Activated CD8-positive, alpha-beta memory T cell treated with anti-CD3 and anti-CD28 coated beads for 4 hours (primary cell): ENCODE measurements at regions not wholly inside any gene's neighbourhood (a gene's known extent, or its start where the extent isn't known, plus 50 kb on each side); places are given as distances from the start of the nearest gene placed in this dataset.

ENCODE experiments used
- DNase-seq, 2 donors: peaks; one replicate each; pipeline ENCODE4 v3.0.0-alpha.2; 2020; ENCODE audit warnings: low read depth in 2 of 2

DNA sequence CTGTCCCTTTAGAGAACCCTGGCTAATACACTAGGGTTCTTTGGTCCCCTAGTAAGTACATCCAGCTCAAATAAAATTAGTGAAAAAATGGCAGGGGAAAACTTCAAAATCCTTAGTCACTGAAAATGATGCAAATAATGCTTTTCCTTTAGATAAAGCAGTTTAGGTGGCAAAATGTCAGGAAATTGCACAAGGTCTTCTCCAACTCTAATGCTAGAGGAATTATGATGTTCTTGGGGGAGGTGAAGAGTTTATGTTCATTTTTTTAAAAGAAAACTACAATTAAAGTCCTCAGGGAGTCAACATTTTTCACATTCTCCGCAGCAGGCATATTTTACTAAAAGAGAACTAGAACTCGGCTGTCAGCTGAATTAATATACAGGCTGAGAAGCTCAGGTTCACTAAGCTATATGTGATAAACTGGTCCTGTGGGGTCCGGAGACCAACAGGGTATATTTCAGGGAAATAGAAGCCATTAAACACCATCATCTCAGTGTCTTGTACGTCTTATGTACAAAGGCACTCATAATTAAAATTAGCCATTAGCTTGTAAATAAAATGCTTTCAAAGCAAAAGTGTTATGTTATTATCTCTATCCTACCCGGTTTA is 1164.7 kb upstream of the AUTS2 start:
- DNase-seq = no peak

DNA sequence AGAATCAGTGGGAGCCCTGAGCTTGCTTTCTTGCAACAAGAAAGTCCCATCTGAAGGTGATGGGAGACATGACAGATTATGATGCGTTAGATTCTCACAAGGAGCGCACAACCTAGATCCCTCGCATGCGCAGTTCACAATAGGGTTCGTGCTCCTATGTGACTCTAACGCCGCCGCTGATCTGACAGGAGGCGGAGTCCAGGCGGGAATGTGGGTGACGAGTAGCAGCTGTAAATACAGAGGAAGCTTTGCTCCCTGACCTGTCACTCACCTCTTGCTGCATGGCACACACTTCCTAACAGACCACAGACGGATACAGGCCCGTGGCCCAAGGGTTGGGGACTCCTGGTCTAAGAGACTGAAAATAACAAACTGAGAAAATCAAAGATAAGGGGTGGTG is 1163.4 kb upstream of the AUTS2 start:
- DNase-seq = no peak

DNA sequence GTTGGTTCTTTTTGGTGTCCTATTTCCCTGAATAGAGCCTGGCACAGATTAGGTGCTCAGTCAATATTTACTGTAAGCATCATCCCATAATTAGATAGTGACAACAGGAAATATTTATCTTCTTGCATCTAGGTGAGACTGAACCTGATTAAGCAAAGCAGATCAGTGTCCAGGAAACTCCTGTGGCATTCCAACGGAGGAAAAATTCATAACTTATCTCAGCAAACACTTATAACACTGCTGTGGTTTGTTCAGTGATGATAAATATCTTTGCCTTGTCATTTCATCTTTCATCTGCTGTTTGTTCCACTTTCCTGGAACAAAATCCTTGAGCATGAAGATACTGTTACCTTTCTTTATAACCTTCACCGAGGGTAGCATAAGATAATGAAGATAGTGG is 1160.3 kb upstream of the AUTS2 start:
- DNase-seq = no peak

DNA sequence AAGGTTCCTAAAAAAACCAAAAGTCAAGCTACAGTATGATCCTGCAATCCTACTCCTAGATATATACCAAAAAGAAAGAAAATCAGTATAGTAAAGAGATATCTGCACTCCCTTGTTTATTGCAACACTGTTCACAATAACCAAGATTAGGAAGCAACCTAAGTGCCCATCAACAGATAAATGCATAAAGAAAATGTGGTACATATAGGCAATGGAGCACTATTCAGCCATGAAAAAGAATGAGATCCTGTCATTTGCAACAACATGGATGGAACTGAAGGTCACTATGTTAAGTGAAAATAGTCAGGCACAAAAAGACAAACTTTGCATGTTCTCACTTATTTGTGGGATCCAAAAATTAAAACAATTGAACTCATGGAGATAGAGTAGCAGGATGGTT is 1159.5 kb upstream of the AUTS2 start:
- DNase-seq = no peak

DNA sequence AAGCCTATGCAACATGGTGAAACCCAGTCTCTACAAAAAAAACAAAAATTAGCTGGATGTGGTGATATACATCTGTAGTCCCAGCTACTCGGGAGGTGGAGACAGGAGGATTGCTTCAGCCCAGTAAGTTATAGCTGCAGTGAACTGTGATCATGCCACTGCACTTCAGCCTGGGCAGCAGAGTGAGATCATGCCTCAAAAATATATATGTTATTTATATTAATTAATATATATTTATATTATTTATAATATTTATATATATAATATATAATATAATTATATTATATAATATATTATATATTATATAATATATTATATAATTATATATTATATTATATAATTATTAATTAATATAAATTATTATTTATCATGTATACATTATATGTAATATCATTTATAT is 1158.4 kb upstream of the AUTS2 start:
- no peak for DNase-seq

DNA sequence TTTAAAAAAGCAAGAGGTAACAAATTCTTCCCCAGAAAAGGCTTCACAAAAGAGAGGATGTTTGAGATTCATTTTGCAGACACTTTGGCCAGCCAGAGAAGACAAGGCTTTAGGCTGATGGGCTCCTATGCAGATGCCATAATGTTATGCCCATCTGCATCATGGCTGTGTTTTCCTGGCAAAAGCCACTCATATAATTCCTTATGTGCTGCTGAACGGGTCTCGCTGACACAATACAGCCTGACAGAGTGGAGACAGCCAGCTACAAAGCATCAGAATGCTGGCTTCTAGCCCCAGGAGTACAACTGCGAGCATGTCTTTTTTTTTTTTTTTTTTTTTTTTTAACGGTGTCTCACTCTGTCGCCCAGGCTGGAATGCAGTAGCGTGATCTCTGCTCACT is 1157.4 kb upstream of the AUTS2 start:
- no peak for DNase-seq

DNA sequence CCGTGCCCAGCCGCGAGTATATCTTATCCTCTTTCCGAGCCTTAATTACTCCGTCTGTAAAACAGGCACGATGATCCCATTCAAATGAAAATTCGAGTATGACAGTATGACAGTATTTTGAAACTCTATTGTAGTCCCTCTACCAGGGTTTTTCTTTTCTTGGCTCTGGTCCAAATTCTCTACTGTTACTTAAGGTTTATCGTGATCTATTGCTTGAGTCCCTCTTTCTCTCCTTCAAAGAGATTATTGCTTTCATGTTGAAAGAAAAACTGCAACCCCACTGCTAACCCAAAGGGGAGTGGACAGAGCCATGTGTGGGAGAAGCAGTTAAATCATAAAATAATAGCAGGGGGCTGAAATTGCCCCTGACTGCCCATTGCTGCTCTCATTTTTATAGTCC is 1156.6 kb upstream of the AUTS2 start:
- no peak for DNase-seq

DNA sequence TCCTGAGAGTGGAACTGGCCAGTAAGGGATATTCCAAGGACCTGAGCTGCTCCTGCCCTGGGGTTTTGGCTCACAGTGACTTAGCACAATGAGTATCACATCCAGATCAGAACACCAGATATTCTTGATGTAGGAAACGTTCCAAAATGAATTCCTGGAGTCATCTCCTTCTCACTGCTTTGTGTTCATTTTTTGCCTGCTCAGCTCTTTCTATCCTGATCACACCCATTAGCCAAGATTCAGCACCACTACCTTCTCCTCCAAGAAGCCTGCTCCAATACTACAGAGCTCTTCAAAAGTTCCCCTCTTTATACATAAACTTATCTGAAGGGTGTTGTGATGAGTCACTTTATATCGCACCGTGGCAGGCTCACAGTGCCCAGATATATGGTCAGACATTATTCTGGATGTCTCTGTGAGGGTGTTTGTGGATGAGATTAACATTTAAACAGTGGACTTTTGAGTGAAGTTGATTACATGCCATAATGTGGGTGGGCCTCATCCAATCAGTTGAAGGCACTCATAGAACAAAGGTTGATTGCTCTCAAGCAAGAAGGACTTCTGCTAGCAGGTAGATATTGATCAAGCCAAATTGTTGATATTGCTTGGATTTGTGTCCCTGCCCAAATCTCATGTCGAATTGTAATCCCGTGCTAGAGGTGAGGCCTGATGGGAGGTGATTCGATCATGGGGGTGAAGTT is 1155.2 kb upstream of the AUTS2 start:
- no peak for DNase-seq

DNA sequence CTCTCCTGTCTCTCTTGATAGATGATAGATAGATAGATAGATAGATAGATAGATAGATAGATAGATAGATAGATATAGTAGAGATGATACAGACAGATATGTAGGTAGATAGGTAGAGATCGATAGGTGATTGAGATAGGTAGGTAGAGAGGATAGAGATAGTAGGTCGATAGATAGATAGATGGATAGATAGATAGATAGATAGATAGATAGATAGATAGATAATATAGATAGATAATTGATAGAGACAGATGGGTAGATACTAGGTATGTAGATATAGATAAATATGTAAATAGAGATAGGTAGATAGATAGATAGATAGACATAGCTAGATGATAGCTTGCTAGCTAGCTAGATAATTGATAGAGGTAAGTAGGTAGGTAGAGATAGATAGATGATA is 1154.2 kb upstream of the AUTS2 start:
- no peak for DNase-seq

DNA sequence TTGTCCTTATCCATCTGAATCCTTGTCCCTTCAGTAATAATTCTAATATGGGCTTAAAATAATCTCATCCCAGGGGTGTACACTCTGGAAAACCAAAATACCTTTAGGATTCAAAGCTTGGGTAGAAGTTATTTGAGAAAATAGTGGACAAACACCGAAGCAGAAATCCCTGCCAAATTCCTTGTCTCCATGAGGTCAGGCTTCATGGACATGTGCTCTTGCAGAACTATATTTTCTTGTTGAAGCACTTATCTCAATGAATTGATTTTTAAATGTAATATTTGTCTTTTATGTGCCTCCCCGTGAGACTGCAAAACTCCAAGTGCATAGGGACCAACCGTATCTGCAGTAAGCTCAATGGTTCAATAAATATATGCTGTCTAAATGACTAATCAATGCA is 1153.3 kb upstream of the AUTS2 start:
- DNase-seq = no peak

DNA sequence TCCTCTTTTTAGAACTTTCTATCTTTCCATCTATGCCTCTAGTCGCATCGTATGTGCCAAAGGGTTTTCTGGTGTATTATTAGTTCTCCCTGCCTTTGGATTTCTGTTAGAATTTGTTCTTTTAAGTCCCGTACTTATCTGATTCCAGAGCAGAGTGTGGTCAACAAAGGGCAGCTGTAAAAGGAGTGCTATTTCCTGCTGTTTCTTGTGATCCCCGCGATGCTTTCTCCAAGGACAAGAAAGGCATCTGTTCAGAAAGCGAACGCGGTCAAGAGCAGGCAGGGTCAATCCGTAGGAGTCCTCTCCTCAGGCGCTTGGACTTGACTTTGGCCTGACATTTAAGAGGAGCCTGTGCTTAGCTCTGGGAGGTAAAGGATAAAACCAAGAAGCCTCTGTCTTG is 1152.1 kb upstream of the AUTS2 start:
- no peak for DNase-seq

DNA sequence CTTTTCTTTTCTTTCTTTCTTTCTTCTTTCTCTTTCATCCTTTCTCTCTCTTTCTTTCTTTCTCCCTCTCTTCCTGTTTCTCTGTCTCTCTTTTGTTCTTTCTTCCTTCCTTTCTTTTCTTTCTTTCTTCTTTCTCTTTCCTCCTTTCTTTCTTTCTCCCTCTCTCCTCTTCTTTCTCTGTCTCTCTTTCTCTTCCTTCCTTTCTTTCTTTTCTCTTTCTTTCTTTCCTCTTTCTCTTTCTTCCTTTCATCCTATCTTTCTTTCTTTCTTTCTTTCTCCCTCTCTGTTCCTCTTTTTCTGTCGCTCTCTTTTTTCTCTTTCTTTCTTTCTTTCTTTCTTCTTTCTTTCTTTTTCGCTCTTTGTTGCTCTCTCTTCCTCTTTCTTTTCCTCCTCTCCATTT is 1149.2 kb upstream of the AUTS2 start:
- no peak for DNase-seq

DNA sequence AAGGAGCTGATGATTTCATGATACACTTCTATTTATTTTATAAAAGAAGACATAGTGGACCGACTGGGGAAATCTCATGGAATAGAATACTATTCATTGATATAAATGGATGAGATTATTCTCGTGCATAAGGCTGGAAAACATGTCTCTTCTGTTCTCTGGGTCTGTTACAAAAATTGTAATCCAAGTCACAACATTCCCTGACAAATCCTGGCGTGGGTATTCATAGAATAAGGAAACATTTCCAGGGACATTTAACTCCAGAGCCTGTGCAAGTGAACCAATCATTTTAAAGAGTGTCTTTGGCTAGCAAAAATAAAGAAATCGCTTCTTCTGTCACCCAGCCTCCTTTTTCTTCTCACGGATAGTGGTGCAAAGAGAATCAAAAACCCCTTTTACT is 1148.5 kb upstream of the AUTS2 start:
- no peak for DNase-seq

DNA sequence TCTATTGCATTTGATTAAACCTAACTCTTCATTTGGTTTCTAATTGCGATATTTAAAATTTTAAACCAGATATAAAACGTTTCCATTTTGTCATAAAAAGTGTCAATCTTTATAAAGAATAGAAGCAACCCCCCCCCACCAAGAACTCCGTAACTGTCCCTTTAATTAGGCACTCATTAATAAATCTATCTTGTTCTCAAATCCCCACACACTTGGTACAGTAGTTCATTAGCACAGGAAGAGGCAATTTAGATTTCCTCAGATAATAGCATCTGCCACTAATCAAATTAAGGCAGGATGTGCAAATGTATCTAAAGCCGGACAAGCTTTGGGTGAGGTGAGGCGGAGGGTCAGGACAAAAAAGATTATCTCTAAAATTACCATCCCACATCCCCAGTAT is 1143.3 kb upstream of the AUTS2 start:
- no peak for DNase-seq

DNA sequence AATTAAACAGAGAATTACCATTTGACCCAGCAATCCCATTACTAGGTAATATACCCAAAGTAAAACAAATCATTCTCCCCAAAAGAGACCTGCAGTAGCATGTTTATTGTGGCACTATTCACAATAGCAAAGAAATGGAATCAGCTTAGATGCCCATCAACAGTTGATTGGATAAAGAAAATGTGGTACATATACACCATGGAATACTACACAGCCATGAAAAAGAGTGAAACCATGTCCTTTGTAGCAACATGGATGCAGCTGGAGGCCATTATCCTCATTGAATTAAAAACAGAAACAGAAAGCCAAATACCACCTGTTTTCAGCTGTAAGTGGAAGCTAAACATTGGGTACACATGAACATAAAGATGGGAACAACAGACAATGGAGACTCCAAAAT is 1141.8 kb upstream of the AUTS2 start:
- no peak for DNase-seq

DNA sequence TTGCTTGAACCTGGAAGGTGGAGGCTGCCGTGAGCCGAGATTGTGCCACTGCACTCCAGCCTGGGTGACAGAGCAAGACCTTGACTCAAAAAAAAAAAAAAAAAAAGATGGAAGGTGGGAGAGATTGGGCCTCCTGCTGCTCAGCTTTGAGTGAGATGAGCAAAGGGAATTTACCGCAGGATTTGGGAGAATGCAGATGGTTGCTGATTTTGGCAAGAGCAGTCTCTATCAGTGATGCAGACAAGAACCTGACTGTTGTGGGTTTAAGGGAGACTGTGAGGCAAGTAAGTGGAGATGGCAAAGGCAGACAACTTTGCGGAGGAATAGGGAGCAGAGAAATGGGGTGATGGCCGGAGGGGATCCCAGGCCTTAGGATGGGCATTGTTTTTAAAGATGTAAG is 1140.8 kb upstream of the AUTS2 start:
- no peak for DNase-seq

DNA sequence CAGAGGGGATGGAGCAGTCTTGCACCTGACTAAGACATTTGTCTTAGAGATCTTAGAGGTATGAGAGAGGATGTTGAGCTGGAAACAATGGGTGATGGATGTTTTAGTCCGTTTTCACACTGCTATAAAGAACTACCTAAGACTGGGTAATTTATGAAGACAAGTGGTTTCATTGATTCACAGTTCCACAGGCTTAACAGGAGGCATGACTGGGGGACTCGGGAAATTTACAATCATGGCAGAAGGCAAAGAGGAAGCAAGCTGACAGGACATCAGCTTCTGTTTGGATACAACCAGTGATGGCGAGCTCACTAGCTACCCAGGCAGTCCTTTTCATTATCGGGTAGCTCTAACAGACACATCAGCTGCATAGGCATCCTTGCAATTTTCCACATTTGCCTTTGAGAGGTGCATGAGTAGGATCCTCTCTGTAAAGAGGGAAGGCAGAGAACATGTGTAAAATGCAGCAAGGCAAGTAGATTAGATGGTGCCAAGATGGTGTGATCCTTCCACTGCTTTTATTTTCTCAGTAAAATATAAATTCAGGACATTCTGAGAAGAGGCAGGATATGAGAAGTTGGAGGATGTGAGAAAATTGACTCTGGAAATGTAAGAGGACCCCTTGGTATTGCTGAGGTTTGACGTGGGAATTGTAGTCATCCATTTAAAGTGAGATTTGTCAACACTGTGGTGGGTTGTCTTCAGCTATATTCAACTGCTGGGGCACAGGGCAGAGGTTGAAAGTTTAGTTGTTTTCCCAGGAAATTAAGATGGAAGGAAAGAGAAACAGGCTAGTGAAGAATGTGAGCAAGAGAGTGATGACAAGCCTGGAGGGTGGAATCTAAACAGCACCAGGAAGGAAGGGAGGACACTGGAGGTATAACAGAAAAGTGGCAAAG is 1140.0 kb upstream of the AUTS2 start:
- DNase-seq = no peak

DNA sequence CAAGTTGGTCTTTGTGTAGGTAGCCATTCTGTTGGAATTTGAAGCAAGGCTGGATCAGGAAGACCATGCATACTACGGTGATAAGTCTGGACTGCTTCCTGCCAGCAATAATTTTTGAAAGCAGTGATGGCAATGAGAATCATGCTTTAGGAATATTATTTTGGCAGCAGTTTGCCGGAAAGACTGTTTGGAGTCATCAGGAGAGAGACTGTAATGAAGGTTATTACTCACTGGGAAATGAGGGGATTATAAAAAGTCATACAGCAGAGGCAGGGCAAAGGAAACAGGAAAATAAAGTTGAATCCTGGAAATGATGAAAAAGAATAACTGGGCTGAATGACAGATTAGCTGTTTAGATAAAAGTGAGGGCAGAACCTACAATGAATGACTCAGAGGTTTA is 1136.8 kb upstream of the AUTS2 start:
- no peak for DNase-seq

DNA sequence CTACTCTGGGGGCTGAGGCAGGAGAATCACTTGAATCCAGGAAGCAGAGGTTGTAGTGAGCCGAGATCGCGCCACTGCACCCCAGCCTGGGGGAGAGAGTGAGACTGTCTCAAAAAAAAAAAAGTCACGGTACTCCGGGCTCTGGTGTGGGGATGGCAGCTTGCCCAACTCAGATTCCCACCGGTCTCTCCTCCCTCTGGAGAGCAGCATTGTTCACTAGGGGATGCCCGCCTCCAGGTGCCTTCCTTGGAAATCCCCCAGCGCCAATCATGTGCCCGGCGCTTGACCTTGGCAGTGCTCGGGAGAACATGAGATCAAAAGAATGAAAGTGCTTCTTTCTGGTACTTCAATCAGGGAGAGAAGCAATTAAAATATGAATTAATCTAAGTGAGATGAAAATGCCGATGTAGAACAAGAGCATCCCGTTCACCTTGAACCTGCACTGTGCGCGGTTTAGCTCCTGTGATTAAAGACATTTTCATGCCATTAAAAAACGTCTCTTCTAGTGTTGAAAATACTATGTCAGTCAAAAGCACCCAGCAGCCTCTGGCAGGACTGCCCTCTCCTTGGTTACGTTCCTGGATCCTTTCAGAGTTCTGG is 1127.3 kb upstream of the AUTS2 start:
- no peak for DNase-seq

DNA sequence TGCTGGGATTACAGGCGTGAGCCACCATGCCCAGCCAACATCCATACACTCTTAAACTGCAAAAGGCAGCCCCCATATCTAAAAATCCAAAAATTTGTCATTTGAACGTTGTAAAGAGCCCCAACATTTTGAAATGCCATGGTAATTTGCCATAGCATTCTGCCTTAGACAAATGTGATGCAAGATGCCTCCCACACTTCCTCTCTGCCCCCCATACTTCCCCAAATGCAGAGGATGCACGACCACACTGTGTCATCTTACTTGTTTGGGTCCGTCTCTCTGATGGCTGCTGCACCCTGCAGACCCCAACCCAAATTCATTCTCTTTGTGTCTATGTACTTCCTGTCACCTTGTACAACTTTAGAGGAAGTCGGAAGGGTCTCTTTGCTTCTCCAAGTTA is 1125.6 kb upstream of the AUTS2 start:
- DNase-seq = no peak

DNA sequence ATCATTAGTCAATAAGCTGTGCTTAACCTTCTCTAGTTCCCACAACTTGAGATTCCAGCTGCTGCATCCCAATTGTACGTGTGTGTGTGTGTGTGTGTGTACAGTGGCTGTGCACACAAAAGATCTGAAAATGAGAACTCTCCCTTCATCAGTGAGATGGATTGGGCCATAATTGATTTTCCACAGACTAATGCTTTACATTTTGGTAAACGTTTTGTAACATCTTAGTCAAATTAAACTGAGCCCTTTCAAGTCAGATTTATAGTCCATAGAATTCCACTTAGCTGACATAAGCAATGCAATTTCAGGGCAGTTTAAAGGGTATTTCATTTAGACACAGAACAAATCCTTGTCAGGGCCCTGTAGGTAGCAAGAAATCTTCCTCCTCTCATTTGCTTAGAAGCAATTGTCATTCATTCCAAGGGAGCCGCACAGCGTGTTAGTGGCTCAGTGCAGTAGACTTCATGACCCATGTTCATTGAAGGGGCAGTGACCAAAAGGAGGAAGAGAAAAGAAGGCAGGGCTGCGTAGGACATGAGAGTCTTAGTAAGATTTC is 1123.5 kb upstream of the AUTS2 start:
- DNase-seq = no peak

DNA sequence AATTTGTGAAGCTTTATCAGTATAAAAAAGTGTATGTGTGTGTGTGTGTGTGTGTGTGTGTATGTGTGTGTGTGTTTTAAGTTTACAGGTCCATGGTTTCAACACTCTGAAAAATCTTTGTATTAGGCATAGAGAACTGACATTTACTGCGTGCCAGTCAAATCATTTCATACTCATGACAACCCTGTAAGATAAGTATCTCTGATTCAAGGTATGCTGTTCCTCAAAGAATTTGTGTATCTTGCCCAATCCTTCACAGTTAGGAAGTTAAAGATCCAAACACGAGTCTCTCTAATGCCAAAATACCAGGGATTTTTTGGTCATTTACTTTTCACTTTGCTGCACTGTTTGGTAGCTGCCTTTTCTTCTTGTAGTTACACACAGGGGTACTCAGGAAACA is 1121.3 kb upstream of the AUTS2 start:
- no peak for DNase-seq
